Gastroesophageal sphincter (tissue), 4 donors: ENCODE measurements at regions not wholly inside any gene's neighbourhood (a gene's known extent, or its start where the extent isn't known, plus 50 kb on each side); places are given as distances from the start of the nearest gene placed in this dataset.

Experiments used
- ATAC-seq: fragments of 150-250 bp; one replicate; pipeline ENCODE4 v1.9.1; 2016; ENCODE audit warnings: mild to moderate bottlenecking, moderate library complexity
- H3K27ac ChIP-seq, 4 donors: fragments of 200-600 bp; sonication (generic) in 3 of 4; 1 replicate in 3 of 4; 2 replicates in 1 of 4; pipeline ENCODE4 v1.5.1; 2016 to 2019
- H3K27me3 ChIP-seq: fragments of 200-600 bp; sonication (generic); one replicate; pipeline ENCODE4 v1.5.1; 2019
- H3K36me3 ChIP-seq, 2 donors: fragments of 200-600 bp; sonication (generic); one replicate each; pipeline ENCODE4 v1.5.1; 2019; ENCODE audit warnings: control low read depth in 1 of 2
- H3K4me1 ChIP-seq, 3 donors: fragments of 200-600 bp; sonication (generic); 1 replicate in 2 of 3; 2 replicates in 1 of 3; pipeline ENCODE4 v1.5.1; 2016 to 2019; ENCODE audit warnings: control low read depth in 2 of 3
- H3K4me3 ChIP-seq, 2 donors: fragments of 200-600 bp; sonication (generic); one replicate each; pipeline ENCODE4 v1.5.1; 2019; ENCODE audit warnings: mild to moderate bottlenecking in 1 of 2, moderate library complexity in 1 of 2
- H3K9me3 ChIP-seq, 3 donors: fragments of 200-600 bp; sonication (generic); one replicate each; pipeline ENCODE4 v1.5.1; 2017 to 2019; ENCODE audit warnings: control low read depth in 2 of 3
- CTCF ChIP-seq, 4 experiments: fragments of 200-600 bp in 2 of 4; fragments of 450-650 bp in 2 of 4; sonication (generic) in 1 of 4; IDR thresholded peaks; one replicate each; pipeline ENCODE4 v1.5.1; 2017 to 2019; ENCODE audit warnings: antibody characterized with exemption in 4 of 4, mild to moderate bottlenecking in 2 of 4, moderate library complexity in 2 of 4
- EP300 ChIP-seq: sonication (generic); formaldehyde crosslinking; IDR thresholded peaks from one replicate; pipeline ENCODE4 v1.6.1; 2017; ENCODE audit warnings: antibody characterized with exemption, mild to moderate bottlenecking
- POLR2A ChIP-seq, 2 donors: fragments of 450-650 bp; IDR thresholded peaks; one replicate each; pipeline ENCODE4 v1.6.1; 2017; ENCODE audit warnings: antibody characterized with exemption in 2 of 2, mild to moderate bottlenecking in 2 of 2, moderate library complexity in 1 of 2
- POLR2AphosphoS5 ChIP-seq: sonication (generic); formaldehyde crosslinking; IDR thresholded peaks from one replicate; pipeline ENCODE4 v1.6.1; 2017; ENCODE audit warnings: antibody characterized with exemption
- WGBS, 2 donors: methylation state at CpG; one replicate each; pipeline ENCODE4 v1.1.5; 2018; ENCODE audit warnings: low coverage in 1 of 2; 5-methylcytosine and 5-hydroxymethylcytosine counted together

DNA sequence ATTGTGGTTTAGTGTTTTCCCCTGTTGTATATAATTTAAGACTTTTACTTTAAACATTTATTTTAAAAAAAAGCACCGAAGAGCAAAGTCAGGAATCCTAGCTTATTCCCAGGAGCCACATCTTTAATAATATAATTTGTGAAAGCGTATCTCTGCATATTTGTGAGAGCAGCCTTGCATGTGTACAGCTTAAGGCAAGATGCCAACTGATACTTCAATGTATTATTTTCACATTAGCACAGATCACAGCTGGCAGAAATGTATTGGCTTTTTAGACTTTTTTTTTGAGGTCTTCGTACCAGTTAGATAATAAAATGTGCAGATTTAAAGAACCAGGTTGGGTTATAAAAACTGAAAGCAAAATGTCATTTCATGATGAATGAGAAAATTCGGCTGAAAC, 845.7 kb upstream of the POT1 start:
- Histone ChIP-seq H3K9me3 (no peaks in the 10 kb centered on the region), H3K36me3 (no peaks in the 10 kb centered on the region), H3K4me1 (no peaks in the 10 kb centered on the region), H3K27ac (no peak overlapping the region), H3K27me3 (no peaks in the 10 kb centered on the region), H3K4me3 (no peak overlapping the region)
- WGBS, 2 donors, result 32 to 37% methylated on average over 4 of the region's 4 CpGs
- TF ChIP-seq CTCF (IDR thresholded peaks at IDR 0.05) (no peak), POLR2A (IDR thresholded peaks at IDR 0.05) (no peak), EP300 (no peak), POLR2AphosphoS5 (no peak)
- ATAC-seq, result no peak

- ATAC-seq, result no peak
- Histone ChIP-seq H3K4me3 (no peak overlapping the region), H3K27ac (no peak overlapping the region), H3K9me3 (no peaks in the 10 kb centered on the region), H3K36me3 (no peaks in the 10 kb centered on the region), H3K4me1 (no peaks in the 10 kb centered on the region), H3K27me3 (no peaks in the 10 kb centered on the region)
- 56 to 69% methylated on average over 5 to 10 of the region's 19 CpGs for WGBS, 2 donors
- no peak for TF ChIP-seq CTCF (IDR thresholded peaks at IDR 0.05)
- TF ChIP-seq EP300, result no peak
- no peak for TF ChIP-seq POLR2A (IDR thresholded peaks at IDR 0.05)
- TF ChIP-seq POLR2AphosphoS5, result no peak
Measured at GRCh38 chr7:125773113-125773785, 843.6 kb upstream of the POT1 start.

GRCh38 chr7:125747966-125748365, 818.3 kb upstream of the POT1 start:
- no peaks in the 10 kb centered on the region for H3K9me3 ChIP-seq

DNA sequence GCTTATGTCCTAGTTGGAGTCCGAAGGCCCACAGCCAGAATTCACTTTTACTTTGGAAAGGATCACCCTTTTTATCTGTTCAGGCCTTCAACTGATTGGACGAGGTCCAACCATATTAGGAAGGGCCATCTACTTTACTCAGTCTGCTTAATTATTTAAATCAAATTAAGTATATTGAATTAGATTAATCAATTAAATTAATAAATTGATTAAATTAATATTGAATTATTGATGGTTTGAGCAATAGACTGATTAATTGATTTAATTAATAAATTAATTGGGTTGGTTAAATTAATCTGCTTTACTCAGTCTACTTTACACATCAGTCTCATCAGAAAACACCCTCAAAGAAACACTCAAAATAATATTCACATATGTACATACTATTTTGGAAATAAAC, 816.9 kb upstream of the POT1 start:
- ATAC-seq, result no peak
- Histone ChIP-seq H3K27me3 (no peaks in the 10 kb centered on the region), H3K27ac (no peak overlapping the region), H3K4me3 (no peak overlapping the region), H3K36me3 (no peaks in the 10 kb centered on the region), H3K4me1 (no peaks in the 10 kb centered on the region), H3K9me3 (no peaks in the 10 kb centered on the region)
- 76 to 80% methylated on average over 2 of the region's 2 CpGs for WGBS, 2 donors
- no peak for TF ChIP-seq EP300
- TF ChIP-seq POLR2A (IDR thresholded peaks at IDR 0.05), result no peak
- TF ChIP-seq CTCF (IDR thresholded peaks at IDR 0.05), result no peak
- no peak for TF ChIP-seq POLR2AphosphoS5

More at GRCh38 chr7:125747966-125748365, 818.3 kb upstream of the POT1 start:
- Histone ChIP-seq H3K36me3 (no peaks in the 10 kb centered on the region), H3K27me3 (no peaks in the 10 kb centered on the region), H3K4me3 (no peak overlapping the region), H3K4me1 (no peaks in the 10 kb centered on the region), H3K27ac (no peak overlapping the region)
- TF ChIP-seq EP300 (no peak), POLR2AphosphoS5 (no peak), CTCF (IDR thresholded peaks at IDR 0.05) (no peak), POLR2A (IDR thresholded peaks at IDR 0.05) (no peak)
- ATAC-seq, result no peak

DNA sequence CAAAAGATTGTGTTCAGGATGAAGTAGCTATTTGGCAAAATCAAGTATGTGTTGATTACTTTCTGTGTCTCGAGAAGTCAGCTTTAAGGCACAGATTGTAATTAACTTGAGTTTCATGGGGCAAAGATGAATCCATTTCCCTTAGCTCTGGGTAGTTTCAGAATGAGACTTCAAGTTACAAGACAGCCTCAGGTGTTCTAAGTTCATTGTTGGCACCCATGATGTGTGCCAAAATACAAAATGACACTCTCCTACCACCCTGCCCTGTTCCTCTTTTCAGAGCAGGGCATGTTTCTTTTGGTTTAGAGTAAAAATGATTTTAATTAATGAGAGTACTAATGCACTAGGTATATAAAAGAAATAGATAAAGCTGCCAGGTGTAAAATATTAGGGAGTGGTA, 797.6 kb upstream of the POT1 start:
- WGBS, 2 donors, result 55 to 63% methylated on average over 1 of the region's 1 CpG
- TF ChIP-seq POLR2AphosphoS5, result no peak
- no peak for TF ChIP-seq CTCF (IDR thresholded peaks at IDR 0.05)
- no peak for TF ChIP-seq EP300
- no peak for TF ChIP-seq POLR2A (IDR thresholded peaks at IDR 0.05)
- Histone ChIP-seq H3K9me3 (no peaks in the 10 kb centered on the region), H3K36me3 (no peaks in the 10 kb centered on the region), H3K4me1 (no peaks in the 10 kb centered on the region), H3K27me3 (no peaks in the 10 kb centered on the region), H3K27ac (no peak overlapping the region), H3K4me3 (no peak overlapping the region)
- ATAC-seq, result no peak
